HG02938 (cell line): ENCODE measurements at regions not wholly inside any gene's neighbourhood (a gene's known extent, or its start where the extent isn't known, plus 50 kb on each side); places are given as distances from the start of the nearest gene placed in this dataset.
A peak's percentile ranks its signal among the peaks of the same experiment; 100 is the strongest.
"Not testable (repeated sequence)": the region's sequence is repeated elsewhere in the genome, so short reads cannot be mapped to it uniquely, and the experiment has no call there.

Experiments used
- ATAC-seq: cut with Tn5 transposase; IDR thresholded peaks from one replicate; pipeline ENCODE4 v1.9.1; 2021; ENCODE audit warnings: mild to moderate bottlenecking, moderate library complexity; ENCODE audit not compliant: unreplicated experiment

GRCh38 chr14:28944605-28945004, 178.0 kb downstream of the FOXG1 start:
- ATAC-seq, result no peak

DNA sequence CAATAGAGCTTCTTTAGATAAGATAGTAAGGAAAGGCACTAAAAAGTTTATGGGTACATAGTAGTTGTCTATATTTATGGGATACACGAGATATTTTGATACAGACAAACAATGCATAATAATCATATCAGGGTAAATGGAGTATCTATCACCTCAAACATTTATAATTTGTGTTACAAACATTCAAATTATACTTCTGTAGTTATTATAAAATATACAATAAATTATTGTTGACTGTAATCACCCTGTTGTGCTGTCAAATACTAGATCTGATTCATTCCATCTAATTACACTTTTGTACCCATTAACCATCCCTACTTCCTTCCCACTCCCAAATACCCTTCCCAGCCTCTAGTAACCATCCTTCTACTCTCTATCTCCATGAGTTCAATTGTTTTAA, 179.7 kb downstream of the FOXG1 start:
- ATAC-seq, result no peak

- no peak for ATAC-seq
Observed at GRCh38 chr14:28949503-28949902, 182.9 kb downstream of the FOXG1 start.

DNA sequence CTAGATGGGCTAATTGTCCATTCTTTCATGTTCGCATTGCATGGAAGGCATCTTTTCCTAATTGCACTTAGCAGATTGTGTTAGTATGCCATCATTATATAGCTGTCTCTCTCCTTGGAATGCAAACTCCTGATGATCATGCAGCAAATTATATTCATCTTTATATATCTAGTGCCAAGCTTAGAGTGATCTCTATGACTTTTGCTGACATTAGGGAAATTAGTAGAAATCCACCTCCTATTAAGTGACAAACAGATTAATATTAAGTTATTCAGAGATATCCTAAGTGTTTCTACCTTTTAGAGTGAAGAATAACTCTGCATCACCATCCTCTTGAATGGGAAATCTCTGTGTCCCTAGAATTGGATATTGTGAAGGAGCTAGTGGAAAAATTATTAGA, 185.6 kb downstream of the FOXG1 start:
- ATAC-seq, result no peak

- ATAC-seq, result no peak
Observed at GRCh38 chr14:28952666-28953065, 186.1 kb downstream of the FOXG1 start.

GRCh38 chr14:28953973-28954372, 187.4 kb downstream of the FOXG1 start:
- no peak for ATAC-seq

- peak; percentile 82 for ATAC-seq
Observed at GRCh38 chr14:28966416-28967233, 200.0 kb downstream of the FOXG1 start.

GRCh38 chr14:28975084-28975483, 208.5 kb downstream of the FOXG1 start:
- ATAC-seq, result no peak

GRCh38 chr14:28982228-28982627, 215.6 kb downstream of the FOXG1 start:
- ATAC-seq, result no peak

DNA sequence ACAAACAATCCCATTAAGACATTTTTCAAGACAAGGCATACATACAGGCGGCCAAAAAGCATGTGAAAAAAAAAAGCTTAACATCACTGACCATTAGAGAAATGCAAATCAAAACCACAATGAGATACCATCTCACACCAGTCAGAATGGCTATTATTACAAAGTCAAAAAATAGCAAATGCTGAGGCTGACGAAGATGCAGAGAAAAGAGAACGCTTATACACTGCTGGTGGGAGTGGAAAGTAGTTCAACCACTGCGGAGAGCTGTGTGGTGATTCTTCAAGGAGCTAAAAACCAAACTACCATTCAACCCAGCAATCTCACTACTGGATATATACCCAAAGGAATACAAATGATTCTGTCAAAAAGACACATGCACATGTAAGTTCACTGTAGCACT, 216.7 kb downstream of the FOXG1 start:
- ATAC-seq, result no peak

DNA sequence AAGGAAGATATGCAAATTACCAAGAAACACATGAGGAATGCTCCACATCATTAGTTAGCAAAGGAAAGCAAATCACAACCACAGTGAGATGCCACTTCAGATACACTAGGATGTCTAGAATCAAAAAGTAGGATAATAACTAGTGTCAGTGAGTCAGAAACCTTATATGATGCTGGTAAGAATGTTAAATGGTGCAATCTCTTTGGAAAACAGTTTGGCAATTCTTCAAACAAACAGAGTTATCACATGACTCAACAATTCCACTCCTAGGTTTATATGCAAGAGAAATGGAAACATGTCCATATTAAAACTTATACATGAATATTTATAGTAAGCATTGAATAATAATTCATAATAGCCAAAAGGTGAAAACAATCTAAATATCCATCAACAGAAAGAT, 220.9 kb downstream of the FOXG1 start:
- ATAC-seq, result no peak

- ATAC-seq, result not testable (repeated sequence)
Observed at GRCh38 chr14:28997196-28997595, 230.6 kb downstream of the FOXG1 start.

- no peak for ATAC-seq
Observed at GRCh38 chr14:28999656-29000055, 233.1 kb downstream of the FOXG1 start.

DNA sequence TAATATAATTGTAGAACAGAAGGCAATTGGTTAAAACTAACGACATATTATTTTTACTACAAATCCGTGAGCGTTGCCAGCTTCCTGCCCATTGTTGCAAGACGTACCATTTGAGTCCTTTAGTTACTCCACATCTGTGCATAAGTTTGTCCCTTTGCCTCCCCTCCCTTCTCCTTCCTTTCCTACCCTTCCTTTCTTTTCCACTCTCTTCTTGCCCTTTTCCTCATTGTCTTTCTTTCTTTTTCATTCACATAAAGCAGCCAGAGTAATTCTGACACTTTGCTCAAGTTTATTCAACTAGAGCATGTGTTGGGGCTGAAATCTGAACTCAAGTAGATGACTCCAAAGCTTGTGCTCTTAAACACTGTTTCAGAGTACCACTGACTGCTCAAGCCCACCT, 239.1 kb downstream of the FOXG1 start:
- ATAC-seq, result no peak

DNA sequence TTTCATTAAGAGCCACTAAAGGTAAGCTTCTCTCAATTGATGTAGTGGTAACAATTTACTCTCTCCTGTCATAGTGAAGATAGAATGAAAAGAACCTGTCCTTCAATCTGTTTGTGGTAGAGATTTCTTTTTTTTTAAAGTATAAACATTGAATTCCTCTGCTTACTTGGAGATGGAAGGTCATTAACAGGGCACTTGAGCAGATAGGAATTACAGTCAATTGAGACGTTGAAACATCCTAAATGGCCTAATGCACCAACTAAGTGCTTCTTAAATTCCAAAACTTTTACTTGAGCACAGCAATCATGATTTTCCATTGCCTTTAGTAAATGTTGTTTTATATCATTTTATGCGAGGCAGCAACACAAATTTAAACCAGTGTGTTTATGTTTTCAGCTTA, 241.4 kb downstream of the FOXG1 start:
- no peak for ATAC-seq

- ATAC-seq, result no peak
Observed at GRCh38 chr14:29016050-29016900, 249.7 kb downstream of the FOXG1 start.

GRCh38 chr14:29023505-29023904, 256.9 kb downstream of the FOXG1 start:
- not testable (repeated sequence) for ATAC-seq

GRCh38 chr14:29027441-29027840, 260.9 kb downstream of the FOXG1 start:
- not testable (repeated sequence) for ATAC-seq

DNA sequence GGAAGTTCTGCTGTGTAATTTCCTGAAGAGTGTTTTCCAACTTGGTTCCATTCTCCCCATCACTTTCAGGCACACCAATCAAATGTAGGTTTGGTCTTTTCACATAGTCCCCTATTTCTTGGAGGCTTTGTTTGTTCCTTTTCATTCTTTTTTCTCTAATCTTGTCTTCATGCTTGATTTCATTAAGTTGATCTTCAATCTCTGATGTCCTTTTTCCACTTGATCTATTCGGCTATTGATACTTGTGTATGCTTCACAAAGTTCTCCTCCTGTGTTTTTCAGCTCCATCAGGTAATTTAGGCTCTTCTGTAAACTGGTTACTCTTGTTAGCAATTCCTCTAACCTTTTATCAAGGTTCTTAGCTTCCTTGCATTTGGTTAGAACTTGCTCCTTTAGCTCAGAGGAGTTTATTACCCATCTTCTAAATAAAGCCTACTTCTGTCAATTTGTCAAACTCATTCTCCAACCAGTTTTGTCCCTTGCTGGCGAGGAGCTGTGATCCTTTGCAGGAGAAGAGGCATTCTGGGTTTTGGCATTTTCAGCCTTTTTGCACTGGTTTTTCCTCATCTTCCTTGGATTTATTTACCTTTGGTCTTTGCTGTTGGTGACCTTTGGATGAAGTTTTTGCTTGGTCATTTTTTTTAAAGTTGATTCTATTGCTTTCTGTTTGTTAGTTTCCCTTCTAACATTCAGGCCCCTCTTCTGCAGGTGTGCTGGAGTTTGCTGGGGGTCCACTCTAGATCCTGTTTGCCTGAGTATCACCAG, 261.5 kb downstream of the FOXG1 start:
- not testable (repeated sequence) for ATAC-seq

DNA sequence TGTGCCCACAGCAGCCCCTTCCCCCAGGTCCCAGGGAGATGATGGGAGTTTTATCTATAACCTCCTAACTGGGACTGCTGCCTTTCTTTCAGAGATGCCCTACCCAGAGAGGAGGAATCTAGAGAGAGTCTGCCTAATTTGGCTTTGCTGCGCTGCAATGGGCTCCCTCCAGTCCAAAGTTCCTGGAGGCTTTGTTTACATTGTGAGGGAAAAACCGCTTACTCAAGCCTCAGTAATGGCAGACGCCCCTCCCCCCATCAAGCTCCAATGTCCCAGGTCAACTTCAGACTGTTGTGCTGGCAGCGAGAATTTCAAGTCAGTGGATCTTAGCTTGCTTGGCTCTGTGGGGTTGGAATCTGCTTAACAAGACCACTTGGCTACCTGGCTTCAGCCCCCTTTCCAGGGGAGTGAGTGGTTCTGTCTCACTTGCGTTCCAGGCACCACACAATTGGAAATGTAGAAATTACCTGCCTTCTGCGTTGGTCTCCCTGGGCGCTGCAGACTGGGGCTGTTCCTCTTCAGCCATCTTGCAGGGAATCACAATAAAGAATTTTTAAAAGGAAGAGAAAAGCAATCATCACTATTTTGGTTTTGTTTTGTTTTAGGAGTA, 262.5 kb downstream of the FOXG1 start:
- no peak for ATAC-seq

- no peak for ATAC-seq
Observed at GRCh38 chr14:29030121-29030520, 263.5 kb downstream of the FOXG1 start.
